ENCODE measurements at regions not wholly inside any gene's neighbourhood (a gene's known extent, or its start where the extent isn't known, plus 50 kb on each side); places are given as distances from the start of the nearest gene placed in this dataset.
"Not testable (repeated sequence)": the region's sequence is repeated elsewhere in the genome, so short reads cannot be mapped to it uniquely, and the experiment has no call there.

- TF ChIP-seq POLR2A (IDR thresholded peaks at IDR 0.05) = no peak
- TF ChIP-seq, protein P1, sequence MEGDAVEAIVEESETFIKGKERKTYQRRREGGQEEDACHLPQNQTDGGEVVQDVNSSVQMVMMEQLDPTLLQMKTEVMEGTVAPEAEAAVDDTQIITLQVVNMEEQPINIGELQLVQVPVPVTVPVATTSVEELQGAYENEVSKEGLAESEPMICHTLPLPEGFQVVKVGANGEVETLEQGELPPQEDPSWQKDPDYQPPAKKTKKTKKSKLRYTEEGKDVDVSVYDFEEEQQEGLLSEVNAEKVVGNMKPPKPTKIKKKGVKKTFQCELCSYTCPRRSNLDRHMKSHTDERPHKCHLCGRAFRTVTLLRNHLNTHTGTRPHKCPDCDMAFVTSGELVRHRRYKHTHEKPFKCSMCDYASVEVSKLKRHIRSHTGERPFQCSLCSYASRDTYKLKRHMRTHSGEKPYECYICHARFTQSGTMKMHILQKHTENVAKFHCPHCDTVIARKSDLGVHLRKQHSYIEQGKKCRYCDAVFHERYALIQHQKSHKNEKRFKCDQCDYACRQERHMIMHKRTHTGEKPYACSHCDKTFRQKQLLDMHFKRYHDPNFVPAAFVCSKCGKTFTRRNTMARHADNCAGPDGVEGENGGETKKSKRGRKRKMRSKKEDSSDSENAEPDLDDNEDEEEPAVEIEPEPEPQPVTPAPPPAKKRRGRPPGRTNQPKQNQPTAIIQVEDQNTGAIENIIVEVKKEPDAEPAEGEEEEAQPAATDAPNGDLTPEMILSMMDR (IDR thresholded peaks at IDR 0.05) = no peak
- Histone ChIP-seq H3K9me3 (no peaks in the 10 kb centered on the region), H3K27me3 (no peaks in the 10 kb centered on the region), H3K27ac (no peak overlapping the region), H3K4me1 (no peaks in the 10 kb centered on the region), H3K4me3 (no peak overlapping the region), H3K36me3 (replicated peaks in 1 of 2; ENCODE audit: insufficient read depth in 1 of 2, low read depth in 2 of 2) (no peaks in the 10 kb centered on the region)
- ATAC-seq (no peak), DNase-seq (no peak)
- WGBS, 2 donors = 59 to 77% methylated on average over 7 to 14 of the region's 15 CpGs
- intact Hi-C loops (cut with DNase I) = no loop called here
Measured at GRCh38 chr14:105581551-105582341, 55.4 kb downstream of the TMEM121 start.

GRCh38 chr14:105582639-105583038 is 56.3 kb downstream of the TMEM121 start:
- 60 to 74% methylated on average over 4 of the region's 4 CpGs for WGBS, 2 donors
- DNase-seq = no peak
- Histone ChIP-seq H3K27me3 (no peaks in the 10 kb centered on the region), H3K36me3 (replicated peaks in 1 of 2; ENCODE audit: insufficient read depth in 1 of 2, low read depth in 2 of 2) (no peaks in the 10 kb centered on the region), H3K4me3 (no peak overlapping the region), H3K27ac (no peak overlapping the region), H3K9me3 (no peaks in the 10 kb centered on the region), H3K4me1 (no peaks in the 10 kb centered on the region)
- TF ChIP-seq POLR2A (IDR thresholded peaks at IDR 0.05) = no peak
- TF ChIP-seq, protein P1 (IDR thresholded peaks at IDR 0.05) = no peak
- ATAC-seq = peak; percentile 42
- intact Hi-C loops (cut with DNase I) = no loop called here

DNA sequence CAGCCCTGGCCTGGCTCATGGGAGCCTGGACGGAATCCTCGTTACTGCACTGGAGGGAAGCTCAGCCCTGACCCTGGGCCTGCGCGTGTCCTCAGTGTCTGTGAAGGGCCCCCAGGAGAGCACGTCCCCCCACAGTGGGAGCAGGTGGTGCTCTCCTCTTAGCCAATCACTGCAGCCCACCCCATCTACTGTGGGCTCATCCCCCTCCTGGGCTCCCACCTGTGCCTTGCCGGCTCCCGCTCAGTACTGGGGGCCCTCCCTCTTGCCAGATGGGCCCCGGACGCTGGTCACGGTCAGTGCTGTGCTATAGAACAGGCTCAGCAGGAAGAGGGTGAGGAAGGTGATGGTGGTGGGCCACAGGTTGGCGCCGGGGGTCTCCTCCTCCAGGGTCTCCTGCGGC is 57.5 kb downstream of the TMEM121 start:
- 79% methylated on average over 6 of the region's 13 CpGs; no CpG with 5 or more reads in 1 of the 2 donors for WGBS, 2 donors
- not testable (repeated sequence) for DNase-seq

GRCh38 chr14:105585290-105585689 is 58.9 kb downstream of the TMEM121 start:
- H3K4me1 ChIP-seq; ATAC-seq; H3K4me3 ChIP-seq; intact Hi-C loops (cut with DNase I); H3K27ac ChIP-seq; H3K36me3 ChIP-seq (replicated peaks in 1 of 2; ENCODE audit: insufficient read depth in 1 of 2, low read depth in 2 of 2); H3K9me3 ChIP-seq; H3K27me3 ChIP-seq; DNase-seq: not testable (repeated sequence)
- WGBS, 2 donors = 65 to 66% methylated on average over 2 of the region's 2 CpGs

More for the DNA sequence above, 57.5 kb downstream of the TMEM121 start:
- H3K4me3 ChIP-seq; H3K27ac ChIP-seq; H3K27me3 ChIP-seq; intact Hi-C loops (cut with DNase I); ATAC-seq; H3K36me3 ChIP-seq (replicated peaks in 1 of 2; ENCODE audit: insufficient read depth in 1 of 2, low read depth in 2 of 2); H3K4me1 ChIP-seq; H3K9me3 ChIP-seq: not testable (repeated sequence)

DNA sequence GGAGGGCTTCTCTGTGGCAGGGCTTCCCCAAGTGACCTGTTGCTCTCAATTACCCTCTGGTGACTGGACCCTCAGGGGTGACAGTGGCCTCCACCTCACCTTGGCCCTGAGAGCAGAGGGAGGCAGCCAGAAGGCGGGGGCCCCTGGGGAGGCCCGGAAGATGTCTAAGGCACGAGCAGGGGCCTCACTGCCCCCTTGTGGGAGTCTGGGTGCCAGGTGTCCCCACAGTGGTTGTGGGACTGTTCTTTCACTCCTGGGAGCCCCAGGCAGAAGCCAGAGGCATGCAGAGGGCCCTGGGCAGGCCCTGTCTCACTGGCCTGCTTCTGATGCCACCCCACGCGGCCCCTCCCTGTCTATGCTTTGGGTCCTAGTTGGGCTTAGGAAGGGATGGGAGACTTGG is 59.3 kb downstream of the TMEM121 start:
- 40% methylated on average over 4 of the region's 5 CpGs; no CpG with 5 or more reads in 1 of the 2 donors for WGBS, 2 donors
- H3K4me3 ChIP-seq; intact Hi-C loops (cut with DNase I); H3K27ac ChIP-seq; H3K9me3 ChIP-seq; H3K4me1 ChIP-seq; ATAC-seq; DNase-seq; H3K27me3 ChIP-seq; H3K36me3 ChIP-seq (replicated peaks in 1 of 2; ENCODE audit: insufficient read depth in 1 of 2, low read depth in 2 of 2): not testable (repeated sequence)

- H3K36me3 ChIP-seq (replicated peaks in 1 of 2; ENCODE audit: insufficient read depth in 1 of 2, low read depth in 2 of 2); H3K27me3 ChIP-seq; H3K27ac ChIP-seq; intact Hi-C loops (cut with DNase I); H3K4me1 ChIP-seq; DNase-seq; H3K9me3 ChIP-seq; H3K4me3 ChIP-seq; ATAC-seq: not testable (repeated sequence)
- 44% methylated on average over 5 of the region's 16 CpGs; no CpG with 5 or more reads in 1 of the 2 donors for WGBS, 2 donors
Measured at GRCh38 chr14:105586144-105586872, 59.9 kb downstream of the TMEM121 start.

GRCh38 chr14:105587034-105587433 is 60.7 kb downstream of the TMEM121 start:
- ATAC-seq; DNase-seq; H3K27me3 ChIP-seq; H3K4me1 ChIP-seq; H3K4me3 ChIP-seq; H3K27ac ChIP-seq; intact Hi-C loops (cut with DNase I); H3K9me3 ChIP-seq; H3K36me3 ChIP-seq (replicated peaks in 1 of 2; ENCODE audit: insufficient read depth in 1 of 2, low read depth in 2 of 2): not testable (repeated sequence)
- WGBS, 2 donors = no CpG with 5 or more reads among the region's 19 CpGs

- DNase-seq; H3K27me3 ChIP-seq; H3K4me3 ChIP-seq; H3K9me3 ChIP-seq; ATAC-seq; H3K27ac ChIP-seq; H3K36me3 ChIP-seq (replicated peaks in 1 of 2; ENCODE audit: insufficient read depth in 1 of 2, low read depth in 2 of 2); H3K4me1 ChIP-seq: not testable (repeated sequence)
- 69 to 90% methylated on average over 2 to 33 of the region's 37 CpGs for WGBS, 2 donors
- intact Hi-C loops (cut with DNase I) = loop anchor here (2.0 kb wide), 1 partner anchor 119 kb away; no protein-coding TSS in a partner anchor
Measured at GRCh38 chr14:105587482-105588235, 61.3 kb downstream of the TMEM121 start.

Data from body of pancreas (tissue), 4 donors.